ENCODE measurements at regions not wholly inside any gene's neighbourhood (a gene's known extent, or its start where the extent isn't known, plus 50 kb on each side); places are given as distances from the start of the nearest gene placed in this dataset.

DNA sequence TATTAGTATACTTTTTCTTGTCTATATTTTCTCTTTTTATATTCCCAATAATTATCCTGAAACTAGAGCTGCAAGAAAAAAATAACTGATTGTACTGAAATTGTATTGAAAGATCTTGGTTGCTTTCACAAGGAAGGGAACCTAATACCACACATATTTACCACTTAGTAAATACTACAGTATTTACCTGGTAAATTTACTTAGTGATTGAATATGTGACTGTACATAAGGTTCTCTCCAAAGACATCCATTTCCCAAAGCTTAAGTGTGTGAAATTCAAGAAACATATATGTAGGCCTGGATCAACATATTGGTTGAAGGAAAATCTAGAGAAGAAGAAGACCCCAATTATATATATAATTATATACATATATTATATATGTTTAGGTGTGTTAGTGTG, 1272.7 kb downstream of the C4orf33 start:
- no peak for DNase-seq

GRCh38 chr4:130393231-130393630, 1297.3 kb downstream of the C4orf33 start:
- no peak for DNase-seq

- DNase-seq = no peak
Measured at GRCh38 chr4:130393642-130394041, 1297.7 kb downstream of the C4orf33 start.

- DNase-seq = no peak
Measured at GRCh38 chr4:130395871-130396270, 1299.9 kb downstream of the C4orf33 start.

- no peak for DNase-seq
Measured at GRCh38 chr4:130403221-130403620, 1307.3 kb downstream of the C4orf33 start.

DNA sequence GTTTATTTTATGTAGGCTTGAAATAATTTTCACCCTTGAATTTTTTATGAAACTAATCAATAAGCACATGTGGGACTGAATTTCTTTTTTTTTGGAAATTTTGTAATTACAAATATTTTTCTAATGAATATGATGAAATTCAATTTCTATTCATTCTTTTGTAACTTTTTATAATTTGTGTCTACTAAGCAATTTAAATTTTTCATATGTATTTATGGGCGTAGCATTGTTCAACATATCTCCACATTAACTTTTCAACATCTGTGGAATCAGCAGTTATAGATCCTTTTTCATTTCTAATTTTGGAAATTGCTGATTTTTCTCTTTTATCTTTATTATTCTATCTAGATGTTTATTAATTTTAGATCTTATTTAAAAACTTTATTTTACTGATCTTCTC, 1320.3 kb downstream of the C4orf33 start:
- no peak for DNase-seq

GRCh38 chr4:130419211-130419975, 1323.4 kb downstream of the C4orf33 start:
- no peak for DNase-seq

DNA sequence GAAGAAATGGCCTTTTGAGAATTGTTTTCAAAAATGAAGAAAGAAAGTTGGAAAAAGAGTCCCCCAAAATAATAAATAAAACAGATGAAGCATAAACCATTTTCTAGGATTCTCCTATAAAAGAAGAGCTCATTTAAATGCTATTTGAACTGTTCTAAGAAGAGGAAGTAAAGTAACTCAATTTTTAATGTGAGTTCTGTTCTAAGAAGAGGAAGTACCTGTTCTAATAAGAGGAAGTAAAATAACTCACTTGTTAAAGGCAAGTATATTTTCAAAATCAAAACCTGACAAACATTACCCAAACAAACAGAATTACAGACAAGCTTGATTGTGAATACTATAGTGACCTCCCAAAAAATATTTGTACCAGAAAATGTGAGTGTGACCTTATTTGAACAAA, 1326.3 kb downstream of the C4orf33 start:
- DNase-seq = no peak

- DNase-seq = no peak
Measured at GRCh38 chr4:130424211-130424610, 1328.3 kb downstream of the C4orf33 start.

DNA sequence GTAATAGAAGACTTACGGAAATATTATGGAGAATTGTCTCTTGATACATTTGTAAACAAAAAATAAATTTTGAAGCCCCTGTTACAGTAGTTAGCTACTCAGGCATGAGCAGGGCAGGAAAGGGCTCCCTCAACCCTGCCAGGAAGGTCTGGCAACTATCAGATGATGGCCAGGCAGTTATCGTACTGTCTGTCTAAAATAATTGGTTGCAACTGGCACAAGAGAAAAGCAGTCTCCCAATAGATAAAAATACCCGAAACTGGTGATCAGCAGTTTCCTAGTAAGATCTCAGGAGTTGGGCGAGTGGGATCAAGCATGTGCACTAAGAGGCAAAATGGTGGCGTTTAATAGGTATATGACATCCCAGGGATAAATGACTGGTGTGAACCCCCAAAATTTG, 1336.3 kb downstream of the C4orf33 start:
- no peak for DNase-seq

DNA sequence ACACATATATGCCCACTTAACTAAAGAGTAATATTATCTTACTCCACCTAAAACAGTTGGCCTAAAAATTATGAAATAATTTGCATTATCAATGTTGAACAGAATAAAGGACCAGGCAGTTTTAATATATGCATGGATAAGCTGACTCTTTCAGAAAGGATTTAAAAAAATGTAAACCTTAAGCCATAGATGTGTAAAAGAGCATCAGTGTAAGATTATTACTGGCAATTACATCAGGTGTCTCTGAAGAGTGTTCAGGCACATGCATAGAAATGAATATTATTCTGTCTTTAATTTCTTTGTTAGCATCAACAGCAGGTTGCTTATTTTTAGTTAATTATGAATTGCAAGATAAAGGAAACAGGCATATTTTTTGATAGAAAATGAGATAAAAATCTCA, 1353.8 kb downstream of the C4orf33 start:
- DNase-seq = no peak

DNA sequence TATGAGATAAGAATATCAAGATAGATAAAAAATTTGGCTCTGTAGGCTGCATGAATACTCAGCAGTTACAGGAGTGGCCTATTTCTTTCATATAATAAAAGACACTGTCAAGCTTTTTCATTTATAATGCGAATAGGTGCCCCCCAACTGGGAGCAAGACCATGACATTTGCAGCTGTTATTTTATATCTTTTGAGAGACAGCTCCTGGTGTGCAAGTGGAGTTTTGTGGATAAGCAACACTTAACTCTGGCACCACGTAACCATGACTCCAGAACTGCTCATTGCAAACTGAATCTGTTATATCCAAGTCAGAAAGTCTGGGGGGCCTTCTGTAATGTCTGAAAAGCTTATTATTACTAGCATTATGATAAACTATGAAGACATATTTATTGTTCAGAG, 1372.4 kb downstream of the C4orf33 start:
- DNase-seq = no peak

- no peak for DNase-seq
Measured at GRCh38 chr4:130478406-130478805, 1382.5 kb downstream of the C4orf33 start.

GRCh38 chr4:130479020-130479419, 1383.1 kb downstream of the C4orf33 start:
- DNase-seq = no peak

DNA sequence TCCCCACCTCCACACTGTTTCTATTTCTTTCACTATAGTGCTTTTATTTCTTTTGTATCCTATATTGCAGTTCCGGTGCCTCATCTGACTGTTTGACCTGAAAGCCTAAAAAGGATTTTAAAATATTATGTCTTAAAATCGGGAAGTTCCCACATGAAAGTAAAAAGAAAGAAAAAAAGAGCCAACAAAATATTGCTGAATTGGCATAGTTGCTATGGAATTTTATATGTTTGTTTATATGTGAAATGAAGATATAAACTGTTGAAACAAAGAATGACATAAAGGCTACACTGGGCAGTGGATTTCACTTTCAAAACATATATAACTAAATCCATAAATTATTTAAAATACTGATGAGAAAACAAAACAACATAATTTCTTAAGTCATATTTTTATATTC, 1383.7 kb downstream of the C4orf33 start:
- DNase-seq = no peak

DNA sequence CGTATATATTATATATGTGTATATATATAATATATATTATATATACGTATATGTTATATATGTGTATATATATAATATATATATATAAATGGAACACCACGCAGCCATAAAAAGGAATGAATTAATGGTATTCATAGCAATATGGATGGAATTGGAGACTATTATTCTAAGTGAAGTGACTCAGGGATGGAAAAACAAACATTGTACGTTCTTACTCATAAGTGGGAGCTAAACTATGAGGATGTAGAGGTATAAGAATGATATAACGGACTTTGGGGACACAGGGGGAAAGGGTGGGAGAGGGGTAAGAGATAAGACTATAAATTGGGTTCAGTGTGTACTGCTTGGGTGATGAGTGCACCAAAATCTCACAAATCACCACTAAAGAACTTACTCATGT, 1388.9 kb downstream of the C4orf33 start:
- no peak for DNase-seq

- DNase-seq = no peak
Measured at GRCh38 chr4:130485371-130485770, 1389.4 kb downstream of the C4orf33 start.

GRCh38 chr4:130486186-130486585, 1390.2 kb downstream of the C4orf33 start:
- DNase-seq = no peak

- no peak for DNase-seq
Measured at GRCh38 chr4:130486841-130487240, 1390.9 kb downstream of the C4orf33 start.

DNA sequence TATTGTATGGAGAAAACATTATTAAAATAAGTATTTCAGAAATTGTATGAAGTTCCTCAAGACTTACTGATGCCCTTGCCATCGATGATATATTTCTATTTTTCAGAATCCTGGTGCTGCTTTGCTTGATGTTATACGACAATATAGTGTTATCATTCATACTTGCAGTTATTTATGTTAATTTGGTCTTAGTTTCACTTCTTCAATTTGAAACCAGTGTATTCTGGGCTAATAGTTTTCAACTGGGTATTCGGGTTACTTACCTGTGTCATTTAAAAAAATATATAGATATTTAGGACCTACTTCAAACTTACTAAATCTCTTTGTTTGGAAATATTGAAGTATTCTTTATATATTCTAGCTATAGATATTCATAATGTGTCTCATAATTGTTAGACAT, 1414.7 kb downstream of the C4orf33 start:
- DNase-seq = no peak

DNA sequence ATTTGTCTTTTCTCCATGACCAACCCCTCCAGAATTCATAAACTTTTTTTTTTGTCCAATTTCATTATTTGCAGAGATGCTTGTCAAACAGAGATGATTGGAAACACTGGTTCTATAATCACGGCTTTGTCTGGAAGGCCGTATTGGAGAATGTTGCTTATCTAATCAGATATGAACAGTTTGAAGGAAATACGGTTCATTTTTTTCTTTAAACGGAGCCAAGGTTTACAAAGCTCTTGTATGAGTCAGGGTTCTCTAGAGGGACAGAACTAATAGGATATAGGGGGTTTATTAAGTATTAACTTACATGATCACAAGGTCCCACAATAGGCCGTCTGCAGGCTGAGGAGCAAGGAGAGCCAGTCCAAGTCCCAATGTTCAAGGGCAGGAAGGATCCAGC, 1415.8 kb downstream of the C4orf33 start:
- DNase-seq = no peak

DNA sequence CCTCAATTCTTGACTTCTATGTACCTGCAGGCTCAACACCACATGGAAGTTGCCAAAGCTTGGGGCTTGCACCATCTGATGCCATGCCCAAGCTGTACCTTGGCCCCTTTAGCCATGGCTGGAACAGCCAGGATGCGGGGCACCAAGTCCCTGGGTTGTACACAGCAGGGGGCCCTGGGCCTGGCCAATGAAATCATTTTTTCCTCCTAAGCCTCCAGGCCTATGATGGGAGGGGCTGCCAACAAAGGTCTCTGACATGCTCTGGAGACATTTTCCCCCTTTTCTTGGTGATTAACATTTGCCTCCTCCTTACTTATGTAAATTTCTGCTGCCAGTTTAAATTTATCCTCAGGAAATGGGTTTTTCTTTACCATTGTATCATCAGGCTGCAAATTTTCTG, 1428.1 kb downstream of the C4orf33 start:
- DNase-seq = no peak

GRCh38 chr4:130530505-130530904, 1434.6 kb downstream of the C4orf33 start:
- no peak for DNase-seq

DNA sequence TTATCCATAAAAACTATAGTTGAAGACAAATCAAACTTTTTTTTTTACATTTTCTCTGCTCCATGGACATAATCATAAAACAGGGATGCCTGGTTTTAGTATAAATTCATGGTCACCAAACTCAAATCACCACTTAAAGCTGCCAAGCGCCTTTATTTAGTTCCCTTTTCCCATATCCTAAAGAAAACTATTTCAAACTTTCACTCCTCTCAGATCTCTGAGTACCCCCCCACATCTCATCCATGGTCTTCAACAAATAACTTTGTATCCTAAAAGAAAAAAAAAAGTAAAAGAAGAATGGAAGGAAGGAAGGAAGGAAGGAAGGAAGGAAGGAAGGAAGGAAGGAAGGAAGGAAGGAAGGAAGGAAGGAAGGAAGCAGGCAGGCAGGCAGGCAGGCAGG, 1438.7 kb downstream of the C4orf33 start:
- no peak for DNase-seq

GRCh38 chr4:130542953-130543352, 1447.0 kb downstream of the C4orf33 start:
- no peak for DNase-seq

All from NCI-H1694 treated with DMSO at 0.1 percent for 48 hours (cell line).